Spinal cord (tissue), 9 donors: ENCODE measurements at regions not wholly inside any gene's neighbourhood (a gene's known extent, or its start where the extent isn't known, plus 50 kb on each side); places are given as distances from the start of the nearest gene placed in this dataset.
A peak's percentile ranks its signal among the peaks of the same experiment; 100 is the strongest.
"Not testable (repeated sequence)": the region's sequence is repeated elsewhere in the genome, so short reads cannot be mapped to it uniquely, and the experiment has no call there.

Experiments used
- DNase-seq, 6 donors: peaks; one replicate each; pipeline versions ENCODE4 v3.0.0 to v3.0.0-alpha.2; 2013 to 2015; ENCODE audit warnings: low spot score in 6 of 6, low read depth in 4 of 6
- H3K27ac ChIP-seq: one replicate; pipeline ENCODE4 v1.5.1; 2013; ENCODE audit warnings: low read depth, low read length, control low read depth
- H3K27me3 ChIP-seq: one replicate; pipeline ENCODE4 v1.6.1; 2013; ENCODE audit warnings: low read length; ENCODE audit not compliant: control insufficient read depth, insufficient read depth
- H3K36me3 ChIP-seq: one replicate; pipeline ENCODE4 v1.6.1; 2013; ENCODE audit warnings: low read length; ENCODE audit not compliant: control insufficient read depth, insufficient read depth
- H3K4me1 ChIP-seq: one replicate; pipeline ENCODE4 v1.6.1; 2013; ENCODE audit warnings: low read length; ENCODE audit not compliant: control insufficient read depth, insufficient read depth
- H3K4me3 ChIP-seq: one replicate; pipeline ENCODE4 v1.5.1; 2013; ENCODE audit warnings: low read depth, low read length, control low read depth
- H3K9me3 ChIP-seq: one replicate; pipeline ENCODE4 v1.6.1; 2013; ENCODE audit warnings: low read length; ENCODE audit not compliant: control insufficient read depth, insufficient read depth
- WGBS: methylation state at CpG from one replicate; pipeline ENCODE4 v1.1.5; 2013; ENCODE audit warnings: missing lambda C conversion rate; ENCODE audit not compliant: insufficient coverage; 5-methylcytosine and 5-hydroxymethylcytosine counted together
- donor health status: healthy.

DNA sequence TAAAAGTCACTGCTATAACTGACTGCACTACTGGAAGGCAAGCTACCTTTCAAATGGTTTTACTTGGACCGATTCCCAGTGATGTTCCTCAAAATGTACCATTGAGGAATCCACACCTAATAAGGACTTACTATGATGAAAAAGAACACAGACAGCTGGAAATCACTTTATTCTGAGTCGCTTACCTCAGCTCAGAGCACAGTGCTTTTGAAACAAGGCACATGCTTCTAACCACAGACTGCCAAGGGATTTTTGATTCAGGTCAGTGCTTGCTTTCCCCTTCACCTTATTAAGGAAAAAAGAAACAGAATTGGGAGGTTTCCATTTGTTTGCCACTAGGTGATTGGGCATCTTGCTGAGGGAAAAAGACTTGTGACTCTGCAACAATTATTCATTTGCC, 707.5 kb upstream of the FSHR start:
- Histone ChIP-seq H3K27me3 (no peaks in the 10 kb centered on the region), H3K27ac (no peak overlapping the region), H3K9me3 (no peaks in the 10 kb centered on the region), H3K36me3 (no peaks in the 10 kb centered on the region), H3K4me3 (no peak overlapping the region), H3K4me1 (no peaks in the 10 kb centered on the region)
- WGBS = 80% methylated on average over 1 of the region's 2 CpGs
- DNase-seq = peak in 2 of 6 donors; percentile 17 to 21

DNA sequence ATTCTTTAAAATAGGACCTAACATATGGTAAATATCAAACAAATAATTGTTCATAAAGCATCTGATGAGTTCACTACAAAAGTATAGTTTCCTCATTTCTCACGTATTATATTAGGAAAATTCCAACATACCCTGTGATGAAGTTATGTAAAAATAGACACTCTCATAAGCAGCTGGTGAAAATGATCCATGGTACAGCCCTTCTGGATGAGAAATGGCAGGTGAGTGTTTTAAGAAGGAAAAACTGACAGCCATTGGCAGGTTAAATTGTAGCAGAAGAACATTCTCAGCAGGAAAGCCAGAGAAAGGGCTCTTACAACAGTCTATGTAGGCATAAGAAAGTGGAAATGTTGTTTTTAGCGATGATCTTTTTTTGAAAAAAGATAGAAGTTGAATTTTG, 706.5 kb upstream of the FSHR start:
- 100% methylated on average over 1 of the region's 2 CpGs for WGBS
- Histone ChIP-seq H3K9me3 (no peaks in the 10 kb centered on the region), H3K27ac (no peak overlapping the region), H3K4me3 (no peak overlapping the region), H3K36me3 (no peaks in the 10 kb centered on the region), H3K27me3 (no peaks in the 10 kb centered on the region), H3K4me1 (no peaks in the 10 kb centered on the region)
- no peak for DNase-seq

DNA sequence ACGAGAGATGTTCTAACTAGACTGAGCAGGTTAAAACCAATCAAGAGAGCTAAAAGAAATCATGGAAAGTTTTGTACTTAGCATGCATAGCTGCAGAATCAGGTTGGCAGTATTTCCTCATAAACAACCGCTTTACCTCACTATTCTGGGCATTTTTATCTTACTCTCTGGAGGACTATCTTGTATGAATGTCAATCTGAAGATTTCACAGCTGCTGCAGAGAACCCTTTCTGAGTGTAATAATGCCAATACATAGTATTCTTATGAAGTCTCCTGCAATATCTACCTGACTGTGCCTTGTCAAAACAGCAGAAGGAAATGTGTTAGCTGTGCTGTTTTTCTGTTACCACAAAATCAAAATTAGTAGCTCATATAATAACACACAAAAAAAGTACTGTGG, 705.9 kb upstream of the FSHR start:
- no peaks in the 10 kb centered on the region for H3K27me3 ChIP-seq
- H3K4me1 ChIP-seq = no peaks in the 10 kb centered on the region
- no peak overlapping the region for H3K4me3 ChIP-seq
- WGBS = no CpG with 5 or more reads among the region's 2 CpGs
- no peaks in the 10 kb centered on the region for H3K9me3 ChIP-seq
- no peak overlapping the region for H3K27ac ChIP-seq
- no peaks in the 10 kb centered on the region for H3K36me3 ChIP-seq
- no peak for DNase-seq

DNA sequence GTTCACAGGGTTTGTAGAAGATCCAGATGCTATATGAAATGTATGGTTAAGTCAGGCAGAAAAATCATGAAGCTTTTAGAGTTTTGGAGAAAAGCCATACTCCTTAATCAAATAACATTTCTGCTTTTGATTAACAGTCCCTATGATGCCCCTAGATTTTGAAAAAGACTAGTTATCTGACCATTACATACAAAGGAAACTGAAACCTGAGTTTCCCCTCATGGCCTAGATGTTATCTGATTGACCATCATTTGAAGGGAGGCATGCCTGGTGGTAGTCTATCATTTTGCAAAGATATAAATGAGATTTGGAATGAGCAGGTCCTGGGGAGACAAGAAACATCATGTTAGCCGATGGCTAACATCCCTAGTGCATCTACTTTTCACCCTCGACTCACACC, 704.3 kb upstream of the FSHR start:
- H3K36me3 ChIP-seq = no peaks in the 10 kb centered on the region
- no CpG with 5 or more reads among the region's 2 CpGs for WGBS
- H3K9me3 ChIP-seq = no peaks in the 10 kb centered on the region
- H3K4me3 ChIP-seq = no peak overlapping the region
- H3K4me1 ChIP-seq = no peaks in the 10 kb centered on the region
- H3K27ac ChIP-seq = no peak overlapping the region
- no peak for DNase-seq
- H3K27me3 ChIP-seq = no peaks in the 10 kb centered on the region

DNA sequence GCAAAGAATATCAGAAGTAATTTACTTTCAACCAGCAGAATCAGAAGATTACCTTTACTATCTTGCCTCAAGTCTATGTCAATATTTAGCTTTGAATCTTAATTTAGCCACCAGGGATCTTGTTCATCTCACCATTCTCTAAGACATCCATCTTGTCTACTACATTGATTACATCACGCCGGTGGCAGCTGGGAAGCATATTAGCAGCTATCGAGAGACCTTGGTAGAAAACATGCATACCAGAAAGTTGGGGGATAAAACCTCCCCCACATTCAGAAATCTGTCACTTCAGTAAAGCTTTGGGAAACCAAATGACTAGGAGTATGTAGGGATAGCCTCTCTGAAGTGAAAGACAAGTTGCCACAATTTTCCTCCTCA, 703.8 kb upstream of the FSHR start:
- Histone ChIP-seq H3K4me3 (no peak overlapping the region), H3K4me1 (no peaks in the 10 kb centered on the region), H3K9me3 (no peaks in the 10 kb centered on the region), H3K27ac (no peak overlapping the region), H3K27me3 (no peaks in the 10 kb centered on the region), H3K36me3 (no peaks in the 10 kb centered on the region)
- WGBS = no CpG with 5 or more reads among the region's 3 CpGs
- no peak for DNase-seq

DNA sequence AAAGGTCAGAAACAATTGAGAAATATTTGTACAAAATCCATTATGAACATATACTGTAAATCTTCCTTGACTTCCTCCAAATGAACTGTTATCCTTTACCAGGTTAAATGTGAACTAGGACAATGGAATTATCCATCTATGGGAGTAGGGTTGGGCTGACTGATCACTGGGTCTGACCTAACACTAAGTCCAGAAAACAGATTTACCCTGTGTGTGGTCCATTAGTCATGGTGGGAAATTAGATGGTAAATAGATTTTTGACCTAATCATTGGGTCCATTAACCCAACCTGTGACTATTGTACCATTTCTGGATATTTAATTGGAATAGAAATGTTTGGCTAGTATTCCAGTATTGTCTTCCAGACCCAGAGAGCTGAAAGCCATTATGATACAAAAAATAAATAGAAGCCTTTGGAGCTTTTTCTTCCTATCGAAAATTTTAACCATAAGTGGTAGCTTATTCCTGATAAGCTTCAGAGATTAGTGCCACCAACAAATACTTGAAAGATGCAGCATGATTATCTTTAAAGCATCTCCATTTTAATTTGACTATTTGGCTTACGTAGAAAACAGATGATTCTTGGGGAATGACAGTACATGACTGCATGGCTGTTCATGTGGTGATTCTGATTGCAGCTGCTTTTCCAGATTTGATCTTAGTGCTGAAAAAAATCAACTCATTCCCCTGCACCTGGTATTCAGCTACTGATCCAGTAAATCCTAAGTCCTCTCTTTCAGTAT, 703.2 kb upstream of the FSHR start:
- Histone ChIP-seq H3K27me3 (no peaks in the 10 kb centered on the region), H3K27ac (no peak overlapping the region), H3K4me3 (no peak overlapping the region), H3K36me3 (no peaks in the 10 kb centered on the region), H3K9me3 (no peaks in the 10 kb centered on the region), H3K4me1 (no peaks in the 10 kb centered on the region)
- no CpG with 5 or more reads among the region's 2 CpGs for WGBS
- DNase-seq = peak in 1 of 6 donors; percentile 15

DNA sequence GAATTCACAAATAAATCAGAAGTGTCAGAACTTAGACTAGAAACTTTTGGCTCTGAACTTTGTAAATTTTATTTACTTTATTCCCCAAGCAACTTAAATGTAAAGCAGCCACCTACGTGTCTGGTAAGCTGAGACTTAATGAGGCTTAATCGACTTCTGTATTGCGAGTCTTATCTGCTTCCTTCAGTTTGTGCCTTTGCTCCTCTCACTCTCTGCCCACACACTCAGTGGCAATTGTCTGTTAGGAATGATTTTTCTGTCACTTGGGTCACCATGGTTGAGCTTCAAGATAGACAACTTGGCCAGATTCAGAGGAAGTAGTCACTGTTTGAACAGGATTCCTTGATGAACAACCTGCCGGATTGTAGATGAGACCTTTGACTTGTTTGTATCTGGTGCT, 691.4 kb upstream of the FSHR start:
- H3K4me3 ChIP-seq = no peak overlapping the region
- H3K4me1 ChIP-seq = no peaks in the 10 kb centered on the region
- no peak overlapping the region for H3K27ac ChIP-seq
- 70% methylated on average over 3 of the region's 4 CpGs for WGBS
- no peak for DNase-seq
- peaks cover 4% of the 10 kb centered on the region for H3K9me3 ChIP-seq
- H3K36me3 ChIP-seq = no peaks in the 10 kb centered on the region
- no peaks in the 10 kb centered on the region for H3K27me3 ChIP-seq

DNA sequence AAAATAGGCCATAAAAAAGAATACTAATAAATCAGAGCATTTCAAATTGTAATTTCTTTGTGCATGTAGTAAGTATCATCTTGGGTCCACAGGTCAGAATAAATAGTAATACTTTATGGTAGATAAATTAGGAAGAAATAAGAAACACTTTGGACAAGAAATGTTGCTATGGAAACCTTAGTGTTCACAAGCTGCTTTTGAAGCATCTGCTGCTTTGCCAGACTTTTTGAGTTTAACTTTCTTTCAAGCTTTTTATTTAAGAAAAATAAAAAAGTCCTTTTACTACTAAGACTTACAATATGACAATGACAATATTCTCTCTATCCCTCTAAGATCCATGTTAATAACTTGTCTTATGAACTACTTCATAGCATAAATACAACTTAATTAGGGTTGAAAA, 690.7 kb upstream of the FSHR start:
- H3K9me3 ChIP-seq = peaks cover 4% of the 10 kb centered on the region
- no peaks in the 10 kb centered on the region for H3K27me3 ChIP-seq
- no peak overlapping the region for H3K27ac ChIP-seq
- H3K4me1 ChIP-seq = no peaks in the 10 kb centered on the region
- H3K4me3 ChIP-seq = no peak overlapping the region
- H3K36me3 ChIP-seq = no peaks in the 10 kb centered on the region
- peak in 2 of 6 donors; percentile 23 to 49 for DNase-seq

DNA sequence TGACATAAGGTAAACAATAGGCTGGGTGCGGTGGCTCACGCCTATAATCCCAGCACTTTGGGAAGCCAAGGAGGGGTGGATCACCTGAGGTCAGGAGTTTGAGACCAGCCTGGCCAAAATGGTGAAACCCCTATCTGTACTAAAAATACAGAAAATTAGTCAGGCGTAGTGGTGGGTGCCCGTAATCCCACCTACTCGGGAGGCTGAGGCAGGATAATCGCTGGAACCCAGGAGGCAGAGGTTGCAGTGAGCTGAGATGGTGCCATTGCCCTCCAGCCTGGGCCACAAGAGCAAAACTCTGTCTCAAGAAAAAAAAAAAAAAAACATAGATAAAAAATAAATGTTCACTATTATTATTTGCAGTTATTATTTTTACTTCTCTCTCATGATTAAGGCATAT, 689.8 kb upstream of the FSHR start:
- not testable (repeated sequence) for H3K36me3 ChIP-seq, H3K27me3 ChIP-seq, H3K4me3 ChIP-seq, H3K27ac ChIP-seq, DNase-seq, H3K9me3 ChIP-seq, H3K4me1 ChIP-seq
- WGBS = 96% methylated on average over 4 of the region's 6 CpGs

DNA sequence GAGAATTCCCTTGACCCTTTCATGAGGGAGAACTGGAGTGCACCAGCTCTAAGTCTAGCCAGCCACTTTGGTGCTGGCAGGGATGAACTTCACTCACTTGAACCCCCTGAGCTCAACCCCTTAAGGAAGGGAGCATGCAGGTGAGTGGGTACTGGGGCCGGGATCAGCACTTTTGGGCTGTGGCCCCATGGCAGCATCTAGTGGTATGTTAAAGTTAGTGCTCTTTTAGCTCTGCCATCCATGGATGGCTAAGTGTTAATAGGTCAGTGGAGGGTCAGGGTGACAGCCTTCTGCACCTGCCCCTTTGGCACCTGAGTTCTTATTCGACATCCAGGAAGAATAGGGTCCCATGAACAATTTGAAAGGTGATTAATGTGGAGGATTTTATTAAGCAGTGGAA, 689.0 kb upstream of the FSHR start:
- DNase-seq = no peak
- 96% methylated on average over 2 of the region's 2 CpGs for WGBS
- Histone ChIP-seq H3K4me3 (no peak overlapping the region), H3K27ac (no peak overlapping the region), H3K4me1 (no peaks in the 10 kb centered on the region), H3K9me3 (peaks cover 4% of the 10 kb centered on the region), H3K36me3 (no peaks in the 10 kb centered on the region), H3K27me3 (no peaks in the 10 kb centered on the region)
